A673 (cell line): ENCODE measurements at regions not wholly inside any gene's neighbourhood (a gene's known extent, or its start where the extent isn't known, plus 50 kb on each side); places are given as distances from the start of the nearest gene placed in this dataset.

Source experiments
- BruUV-seq: library from RNA; stranded (reverse); fragments of 400-500 nt; replicated peaks from 2 replicates; lab custom pipeline; 2021; lab: Mats Ljungman, UMichigan
- CTCF ChIA-PET: fragments of 300-600 bp; sonication (Branson Sonifier 250); formaldehyde crosslinking; loops from one replicate; lab custom pipeline; 2022; ENCODE audit warnings: antibody characterized with exemption; lab: Charles Lee
- POLR2A ChIA-PET: fragments of 300-600 bp; sonication (Branson Sonifier 250); formaldehyde crosslinking; loops from one replicate; lab custom pipeline; 2022; ENCODE audit warnings: antibody characterized with exemption; ENCODE audit not compliant: low non-redundant PET; lab: Charles Lee
- DNase-seq: peaks from one replicate; pipeline ENCODE4 v3.0.0-alpha.2; 2015; ENCODE audit warnings: low spot score
- H3K27ac ChIP-seq: fragments of 200-600 bp; sonication (generic); 2 replicates; pipeline ENCODE4 v1.5.1; 2016; ENCODE audit warnings: mixed run types, low read depth, mild to moderate bottlenecking, mixed read lengths, antibody characterized with exemption, low read length; ENCODE audit not compliant: poor library complexity, severe bottlenecking
- H3K27me3 ChIP-seq: fragments of 200-600 bp; sonication (generic); replicated peaks from 2 replicates; pipeline ENCODE4 v1.6.1; 2017; ENCODE audit warnings: mixed run types, low read depth, mild to moderate bottlenecking, mixed read lengths, antibody characterized with exemption, low read length; ENCODE audit not compliant: insufficient read depth, poor library complexity
- H3K36me3 ChIP-seq: fragments of 200-600 bp; sonication (generic); 2 replicates; pipeline ENCODE4 v1.6.1; 2016; ENCODE audit warnings: mixed run types, mild to moderate bottlenecking, mixed read lengths, antibody characterized with exemption, low read length; ENCODE audit not compliant: insufficient read depth, poor library complexity, severe bottlenecking
- H3K4me1 ChIP-seq: fragments of 200-600 bp; sonication (generic); 2 replicates; pipeline ENCODE4 v1.6.1; 2017; ENCODE audit warnings: mixed run types, mild to moderate bottlenecking, mixed read lengths, antibody characterized with exemption, low read length; ENCODE audit not compliant: insufficient read depth, poor library complexity, severe bottlenecking
- H3K4me3 ChIP-seq: fragments of 200-600 bp; sonication (generic); 2 replicates; pipeline ENCODE4 v1.5.1; 2016; ENCODE audit warnings: low read depth, mixed run types, mild to moderate bottlenecking, mixed read lengths, low read length; ENCODE audit not compliant: poor library complexity, severe bottlenecking
- H3K9me3 ChIP-seq: fragments of 200-600 bp; sonication (generic); 2 replicates; pipeline ENCODE4 v1.6.1; 2016; ENCODE audit warnings: mixed run types, low read depth, mild to moderate bottlenecking, mixed read lengths, antibody characterized with exemption, low read length; ENCODE audit not compliant: poor library complexity, severe bottlenecking
- EZH2 ChIP-seq: fragments of 200-600 bp; sonication (generic); IDR thresholded peaks from 2 replicates; pipeline ENCODE4 v1.6.1; 2017; ENCODE audit warnings: borderline replicate concordance, low read depth, mild to moderate bottlenecking, mixed read lengths, antibody characterized with exemption, low read length; ENCODE audit not compliant: poor library complexity, severe bottlenecking
- intact Hi-C: fragments of 100-400 bp; cut with micrococcal nuclease; formaldehyde crosslinking; loops from one replicate; pipeline ENCODE4 v1.10.0; 2022; ENCODE audit not compliant: unreplicated experiment
- TF ChIP-seq, protein P1 (sequence below): fragments of 300-800, 200-600 bp; sonication (generic); conservative IDR thresholded peaks from 2 replicates; pipeline ENCODE4 v1.5.1; 2017; ENCODE audit warnings: low read depth, mild to moderate bottlenecking, antibody characterized with exemption, low read length, moderate library complexity, mixed read lengths

DNA sequence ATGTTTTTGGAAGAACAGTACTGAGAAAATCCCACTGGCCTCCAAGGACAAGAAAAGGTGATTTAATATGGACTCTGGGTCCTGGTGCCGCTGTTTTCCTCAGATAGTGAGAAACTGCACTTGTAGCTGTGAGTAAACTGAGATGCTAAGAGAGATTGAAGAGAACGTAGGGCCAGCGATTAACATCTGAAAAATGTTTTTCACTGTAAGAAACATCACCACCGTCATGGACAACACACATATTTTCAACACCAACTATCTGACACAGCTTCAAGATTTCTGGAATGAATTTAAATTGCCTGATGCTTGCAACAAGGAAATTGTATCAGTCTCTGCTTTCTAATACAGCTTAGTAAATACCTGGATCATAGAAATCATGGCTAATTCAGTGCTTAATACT, 158.2 kb upstream of the SMIM31 start:
- BruUV-seq = no TSS peak
- POLR2A ChIA-PET = no interaction called here
- H3K9me3 ChIP-seq = peaks cover 3% of the 10 kb centered on the region
- TF ChIP-seq EZH2 = no peak
- TF ChIP-seq, protein P1, sequence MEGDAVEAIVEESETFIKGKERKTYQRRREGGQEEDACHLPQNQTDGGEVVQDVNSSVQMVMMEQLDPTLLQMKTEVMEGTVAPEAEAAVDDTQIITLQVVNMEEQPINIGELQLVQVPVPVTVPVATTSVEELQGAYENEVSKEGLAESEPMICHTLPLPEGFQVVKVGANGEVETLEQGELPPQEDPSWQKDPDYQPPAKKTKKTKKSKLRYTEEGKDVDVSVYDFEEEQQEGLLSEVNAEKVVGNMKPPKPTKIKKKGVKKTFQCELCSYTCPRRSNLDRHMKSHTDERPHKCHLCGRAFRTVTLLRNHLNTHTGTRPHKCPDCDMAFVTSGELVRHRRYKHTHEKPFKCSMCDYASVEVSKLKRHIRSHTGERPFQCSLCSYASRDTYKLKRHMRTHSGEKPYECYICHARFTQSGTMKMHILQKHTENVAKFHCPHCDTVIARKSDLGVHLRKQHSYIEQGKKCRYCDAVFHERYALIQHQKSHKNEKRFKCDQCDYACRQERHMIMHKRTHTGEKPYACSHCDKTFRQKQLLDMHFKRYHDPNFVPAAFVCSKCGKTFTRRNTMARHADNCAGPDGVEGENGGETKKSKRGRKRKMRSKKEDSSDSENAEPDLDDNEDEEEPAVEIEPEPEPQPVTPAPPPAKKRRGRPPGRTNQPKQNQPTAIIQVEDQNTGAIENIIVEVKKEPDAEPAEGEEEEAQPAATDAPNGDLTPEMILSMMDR = no peak
- no peaks in the 10 kb centered on the region for H3K27me3 ChIP-seq
- H3K36me3 ChIP-seq = no peaks in the 10 kb centered on the region
- H3K4me1 ChIP-seq = no peaks in the 10 kb centered on the region
- no peak overlapping the region for H3K4me3 ChIP-seq
- CTCF ChIA-PET = no interaction called here
- H3K27ac ChIP-seq = no peak overlapping the region
- intact Hi-C loops = no loop called here
- DNase-seq = no peak

DNA sequence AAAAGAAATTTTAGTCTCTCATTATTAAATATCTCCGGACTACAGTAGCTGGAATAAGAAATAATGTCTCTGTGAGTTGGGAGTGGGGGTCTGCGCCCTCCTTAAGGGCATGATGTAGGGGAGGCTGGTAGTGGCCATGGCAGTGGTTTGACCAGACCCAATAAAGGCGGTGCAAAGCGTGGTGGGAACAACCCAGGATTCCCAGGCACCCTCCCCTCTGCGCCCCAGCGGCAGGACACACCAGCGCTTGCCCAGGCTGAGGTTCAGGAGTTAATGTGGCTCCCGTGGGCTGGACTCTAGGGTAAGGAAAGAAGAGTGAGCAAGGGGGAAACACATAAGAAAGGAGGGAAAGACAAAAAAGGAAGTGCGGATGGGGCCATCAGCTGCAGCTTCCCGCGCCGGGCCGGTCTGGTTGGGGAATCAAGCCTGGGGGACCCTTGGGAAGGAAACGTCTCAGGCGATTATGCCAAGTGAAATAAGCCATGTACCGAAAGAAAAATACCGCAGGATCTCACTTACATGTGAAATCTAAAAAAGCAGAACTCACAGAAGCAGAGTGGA, 157.5 kb upstream of the SMIM31 start:
- no TSS peak for BruUV-seq
- intact Hi-C loops = no loop called here
- CTCF ChIA-PET = no interaction called here

DNA sequence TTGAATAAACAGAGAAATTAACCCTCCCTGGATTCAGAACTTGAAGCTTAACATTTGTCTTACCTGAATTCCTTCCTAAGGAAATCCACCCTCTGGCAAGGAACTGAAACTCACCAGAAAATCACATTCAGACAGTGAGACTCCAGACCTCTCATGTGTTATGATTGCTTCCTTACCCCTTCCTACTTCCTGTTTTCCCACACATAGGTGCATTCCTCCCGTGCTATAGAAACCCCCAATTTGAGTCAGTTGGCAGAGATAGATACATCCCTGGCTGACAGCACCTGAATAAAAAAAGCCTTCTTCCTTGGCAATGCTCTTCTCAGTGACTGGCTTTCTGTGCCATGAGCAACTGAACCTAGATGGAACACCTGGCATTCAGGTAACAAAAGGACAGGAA, 157.0 kb upstream of the SMIM31 start:
- Histone ChIP-seq H3K9me3 (peaks cover 15% of the 10 kb centered on the region), H3K27me3 (no peaks in the 10 kb centered on the region), H3K36me3 (no peaks in the 10 kb centered on the region), H3K4me1 (no peaks in the 10 kb centered on the region), H3K4me3 (no peak overlapping the region), H3K27ac (no peak overlapping the region)
- ChIA-PET POLR2A (no interaction called here), CTCF (no interaction called here)
- DNase-seq = no peak
- no TSS peak for BruUV-seq
- TF ChIP-seq EZH2 = no peak
- TF ChIP-seq, protein P1 = no peak
- intact Hi-C loops = no loop called here

More for the DNA sequence above, 157.5 kb upstream of the SMIM31 start:
- TF ChIP-seq EZH2 = no peak
- TF ChIP-seq, protein P1 = no peak
- POLR2A ChIA-PET = no interaction called here
- Histone ChIP-seq H3K27me3 (no peaks in the 10 kb centered on the region), H3K4me1 (no peaks in the 10 kb centered on the region), H3K27ac (no peak overlapping the region), H3K9me3 (peaks cover 10% of the 10 kb centered on the region), H3K36me3 (no peaks in the 10 kb centered on the region), H3K4me3 (no peak overlapping the region)
- DNase-seq = no peak
